ENCODE measurements at regions not wholly inside any gene's neighbourhood (a gene's known extent, or its start where the extent isn't known, plus 50 kb on each side); places are given as distances from the start of the nearest gene placed in this dataset.

GRCh38 chr6:74459260-74459659, 746.6 kb downstream of the COL12A1 start:
- TF ChIP-seq STAT1 (IDR thresholded peaks at IDR 0.05; ENCODE audit: unreplicated experiment) (no peak), POLR2AphosphoS5 (IDR thresholded peaks at IDR 0.05; ENCODE audit: low read depth) (no peak), REST (IDR thresholded peaks at IDR 0.05; ENCODE audit: unreplicated experiment) (no peak), ETS1 (IDR thresholded peaks at IDR 0.05) (no peak), NANOG (IDR thresholded peaks at IDR 0.05; ENCODE audit: borderline replicate concordance) (no peak), JUNB (IDR thresholded peaks at IDR 0.05; ENCODE audit: unreplicated experiment) (no peak)

GRCh38 chr6:74458536-74458935, 747.3 kb downstream of the COL12A1 start:
- no peak for ATAC-seq
- Histone ChIP-seq H3K4me1 (ENCODE audit: insufficient read depth) (no peaks in the 10 kb centered on the region), H2AFZ (no peak overlapping the region), H3K9me2 (ENCODE audit: insufficient read depth) (no peaks in the 10 kb centered on the region), H3K4me2 (no peak overlapping the region), H3K27ac (ENCODE audit: low read depth) (no peak overlapping the region), H3K4me3 (no peak overlapping the region), H3K36me3 (ENCODE audit: insufficient read depth) (no peaks in the 10 kb centered on the region), H3K79me2 (replicated peaks; ENCODE audit: insufficient read depth) (no peaks in the 10 kb centered on the region), H3K27me3 (ENCODE audit: insufficient read depth) (no peaks in the 10 kb centered on the region), H3F3A (replicated peaks; ENCODE audit: low read depth) (no peaks in the 10 kb centered on the region), H4K20me1 (replicated peaks; ENCODE audit: insufficient read depth) (no peaks in the 10 kb centered on the region)
- no peaks in the 10 kb centered on the region for H3K27me3 Mint-ChIP-seq (ENCODE audit: insufficient read depth, low read depth, poor library complexity)
- no peak overlapping the region for H3K27ac Mint-ChIP-seq
- H3K4me3 Mint-ChIP-seq = no peak overlapping the region
- H3K36me3 Mint-ChIP-seq (ENCODE audit: low read depth) = no peaks in the 10 kb centered on the region
- H3K9me3 Mint-ChIP-seq = peaks cover 2% of the 10 kb centered on the region; the same call in 1 of the 3 replicates
- H3K4me1 Mint-ChIP-seq = no peaks in the 10 kb centered on the region
- no peak for DNase-seq (ENCODE audit: low spot score)
- TF ChIP-seq CREB1 (CRISPR knock-in tag; IDR thresholded peaks at IDR 0.05; ENCODE audit: low read depth) = no peak
- no peak for TF ChIP-seq ZNF114 (CRISPR knock-in tag; IDR thresholded peaks at IDR 0.05)
- no peak for TF ChIP-seq NANOG (IDR thresholded peaks at IDR 0.05; ENCODE audit: borderline replicate concordance)
- TF ChIP-seq ETS1 (IDR thresholded peaks at IDR 0.05) = no peak
- no peak for TF ChIP-seq REST (IDR thresholded peaks at IDR 0.05; ENCODE audit: unreplicated experiment)
- TF ChIP-seq CTCF (conservative IDR thresholded peaks at IDR 0.05; ENCODE audit: low read depth in 2 of 2) = no peak
- TF ChIP-seq STAT1 (IDR thresholded peaks at IDR 0.05; ENCODE audit: unreplicated experiment) = no peak
- no peak for TF ChIP-seq JUNB (IDR thresholded peaks at IDR 0.05; ENCODE audit: unreplicated experiment)
- TF ChIP-seq ZNF331 (CRISPR knock-in tag; IDR thresholded peaks at IDR 0.05; ENCODE audit: low read depth) = no peak
- TF ChIP-seq EZH2 (IDR thresholded peaks at IDR 0.05; ENCODE audit: low read depth, unreplicated experiment) = no peak
- TF ChIP-seq EZH2phosphoT487 (IDR thresholded peaks at IDR 0.05; ENCODE audit: unreplicated experiment) = no peak
- no peak for TF ChIP-seq POLR2AphosphoS5 (IDR thresholded peaks at IDR 0.05; ENCODE audit: low read depth)

More at GRCh38 chr6:74459260-74459659, 746.6 kb downstream of the COL12A1 start:
- Histone ChIP-seq H3K4me3 (no peak overlapping the region), H3K4me2 (no peak overlapping the region), H4K20me1 (replicated peaks; ENCODE audit: insufficient read depth) (no peaks in the 10 kb centered on the region), H3K27me3 (ENCODE audit: insufficient read depth) (no peaks in the 10 kb centered on the region), H3K9me2 (ENCODE audit: insufficient read depth) (no peaks in the 10 kb centered on the region), H3K4me1 (ENCODE audit: insufficient read depth) (no peaks in the 10 kb centered on the region), H2AFZ (no peak overlapping the region), H3K79me2 (replicated peaks; ENCODE audit: insufficient read depth) (no peaks in the 10 kb centered on the region), H3K36me3 (ENCODE audit: insufficient read depth) (no peaks in the 10 kb centered on the region), H3K27ac (ENCODE audit: low read depth) (no peak overlapping the region), H3F3A (replicated peaks; ENCODE audit: low read depth) (no peaks in the 10 kb centered on the region)
- peaks cover 2% of the 10 kb centered on the region; the same call in 1 of the 3 replicates for H3K9me3 Mint-ChIP-seq
- H3K4me3 Mint-ChIP-seq = no peak overlapping the region
- no peaks in the 10 kb centered on the region for H3K27me3 Mint-ChIP-seq (ENCODE audit: insufficient read depth, low read depth, poor library complexity)
- DNase-seq (ENCODE audit: low spot score) (no peak), ATAC-seq (no peak)
- H3K4me1 Mint-ChIP-seq = no peaks in the 10 kb centered on the region
- no peaks in the 10 kb centered on the region for H3K36me3 Mint-ChIP-seq (ENCODE audit: low read depth)
- no peak overlapping the region for H3K27ac Mint-ChIP-seq

Data from GM23338 (cell line).